ENCODE measurements at regions not wholly inside any gene's neighbourhood (a gene's known extent, or its start where the extent isn't known, plus 50 kb on each side); places are given as distances from the start of the nearest gene placed in this dataset.
"Not testable (repeated sequence)": the region's sequence is repeated elsewhere in the genome, so short reads cannot be mapped to it uniquely, and the experiment has no call there.

DNA sequence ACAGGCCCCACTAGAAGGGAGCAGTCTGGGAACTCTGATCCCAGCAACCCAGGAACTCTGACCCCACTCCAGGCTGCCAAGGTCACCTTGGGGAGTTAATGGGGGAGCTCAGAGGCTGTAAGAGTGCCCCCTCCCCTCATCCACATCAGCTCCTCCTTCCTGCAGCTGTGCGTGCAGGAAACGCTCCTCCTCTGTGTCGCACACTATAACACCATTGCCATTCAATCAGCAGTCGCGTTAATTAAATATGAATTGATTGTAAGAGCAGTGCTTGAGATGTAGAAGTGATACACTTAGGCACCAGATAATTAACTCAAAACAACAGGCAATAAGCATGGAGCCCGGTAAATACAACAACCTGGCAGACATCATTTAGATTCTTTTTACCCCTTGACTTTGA is 205.7 kb downstream of the MATN1 start:
- TF ChIP-seq, protein P1, sequence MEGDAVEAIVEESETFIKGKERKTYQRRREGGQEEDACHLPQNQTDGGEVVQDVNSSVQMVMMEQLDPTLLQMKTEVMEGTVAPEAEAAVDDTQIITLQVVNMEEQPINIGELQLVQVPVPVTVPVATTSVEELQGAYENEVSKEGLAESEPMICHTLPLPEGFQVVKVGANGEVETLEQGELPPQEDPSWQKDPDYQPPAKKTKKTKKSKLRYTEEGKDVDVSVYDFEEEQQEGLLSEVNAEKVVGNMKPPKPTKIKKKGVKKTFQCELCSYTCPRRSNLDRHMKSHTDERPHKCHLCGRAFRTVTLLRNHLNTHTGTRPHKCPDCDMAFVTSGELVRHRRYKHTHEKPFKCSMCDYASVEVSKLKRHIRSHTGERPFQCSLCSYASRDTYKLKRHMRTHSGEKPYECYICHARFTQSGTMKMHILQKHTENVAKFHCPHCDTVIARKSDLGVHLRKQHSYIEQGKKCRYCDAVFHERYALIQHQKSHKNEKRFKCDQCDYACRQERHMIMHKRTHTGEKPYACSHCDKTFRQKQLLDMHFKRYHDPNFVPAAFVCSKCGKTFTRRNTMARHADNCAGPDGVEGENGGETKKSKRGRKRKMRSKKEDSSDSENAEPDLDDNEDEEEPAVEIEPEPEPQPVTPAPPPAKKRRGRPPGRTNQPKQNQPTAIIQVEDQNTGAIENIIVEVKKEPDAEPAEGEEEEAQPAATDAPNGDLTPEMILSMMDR (IDR thresholded peaks at IDR 0.05; ENCODE audit: low read depth, low read length, poor library complexity, severe bottlenecking), result not testable (repeated sequence)
- not testable (repeated sequence) for TF ChIP-seq EZH2phosphoT487 (IDR thresholded peaks at IDR 0.05; ENCODE audit: borderline replicate concordance, low read length)
